Lower leg skin (tissue), 4 donors: ENCODE measurements at regions not wholly inside any gene's neighbourhood (a gene's known extent, or its start where the extent isn't known, plus 50 kb on each side); places are given as distances from the start of the nearest gene placed in this dataset.

Experiments
- DNase-seq, 2 donors: peaks; one replicate each; pipeline ENCODE4 v3.0.0-alpha.2; 2019; ENCODE audit warnings: low spot score in 2 of 2
- H3K4me3 ChIP-seq: fragments of 200-600 bp; sonication (generic); 2 replicates; pipeline ENCODE4 v1.5.1; 2017; ENCODE audit warnings: mild to moderate bottlenecking, low read depth; ENCODE audit not compliant: poor library complexity, severe bottlenecking
- CTCF ChIP-seq, 3 donors: fragments of 450-650 bp; IDR thresholded peaks; one replicate each; pipeline ENCODE4 v1.5.1; 2016; ENCODE audit warnings: antibody characterized with exemption in 3 of 3, mild to moderate bottlenecking in 3 of 3, moderate library complexity in 2 of 3
- POLR2A ChIP-seq, 2 donors: fragments of 450-650 bp; IDR thresholded peaks; one replicate each; pipeline ENCODE4 v1.6.1; 2016 to 2017; ENCODE audit warnings: antibody characterized with exemption in 2 of 2, mild to moderate bottlenecking in 1 of 2, moderate library complexity in 1 of 2
- WGBS, 2 donors: methylation state at CpG; one replicate each; pipeline ENCODE4 v1.1.5; 2018; 5-methylcytosine and 5-hydroxymethylcytosine counted together
- intact Hi-C: fragments of 100-400 bp; cut with DNase I; formaldehyde crosslinking; loops from one replicate; pipeline ENCODE4 v1.15.0; 2023; ENCODE audit warnings: low total_unique reads

- 47 to 49% methylated on average over 3 of the region's 3 CpGs for WGBS, 2 donors
- intact Hi-C loops = no loop called here
- TF ChIP-seq POLR2A (IDR thresholded peaks at IDR 0.05) (no peak), CTCF (IDR thresholded peaks at IDR 0.05) (no peak)
Observed at GRCh38 chr16:63921737-63922295, 1200.0 kb downstream of the CDH11 start.

GRCh38 chr16:63913290-63913689 lies 1208.6 kb downstream of the CDH11 start:
- no peak for DNase-seq
- WGBS, 2 donors = 95 to 98% methylated on average over 1 of the region's 1 CpG
- intact Hi-C loops = no loop called here
- no peak overlapping the region for H3K4me3 ChIP-seq
- TF ChIP-seq CTCF (IDR thresholded peaks at IDR 0.05) (no peak), POLR2A (IDR thresholded peaks at IDR 0.05) (no peak)

More at GRCh38 chr16:63921737-63922295, 1200.0 kb downstream of the CDH11 start:
- no peak overlapping the region for H3K4me3 ChIP-seq
- no peak for DNase-seq

- no peak for TF ChIP-seq POLR2A (IDR thresholded peaks at IDR 0.05)
- TF ChIP-seq CTCF (IDR thresholded peaks at IDR 0.05) = no peak
- DNase-seq = no peak
- no peak overlapping the region for H3K4me3 ChIP-seq
- intact Hi-C loops = no loop called here
- 74 to 88% methylated on average over 2 of the region's 2 CpGs for WGBS, 2 donors
Observed at GRCh38 chr16:63907251-63907650, 1214.6 kb downstream of the CDH11 start.

GRCh38 chr16:63904930-63905329 lies 1216.9 kb downstream of the CDH11 start:
- intact Hi-C loops = no loop called here
- 83 to 91% methylated on average over 2 of the region's 2 CpGs for whole genome bisulfite sequencing, 2 donors
- TF ChIP-seq CTCF (IDR thresholded peaks at IDR 0.05) (no peak), POLR2A (IDR thresholded peaks at IDR 0.05) (no peak)
- no peak for DNase-seq
- H3K4me3 ChIP-seq = no peak overlapping the region

- DNase-seq = no peak
- TF ChIP-seq CTCF (IDR thresholded peaks at IDR 0.05) (no peak), POLR2A (IDR thresholded peaks at IDR 0.05) (no peak)
- no peak overlapping the region for H3K4me3 ChIP-seq
- intact Hi-C loops = no loop called here
Observed at GRCh38 chr16:63904182-63904581, 1217.7 kb downstream of the CDH11 start.
